ENCODE measurements at regions not wholly inside any gene's neighbourhood (a gene's known extent, or its start where the extent isn't known, plus 50 kb on each side); places are given as distances from the start of the nearest gene placed in this dataset.

DNA sequence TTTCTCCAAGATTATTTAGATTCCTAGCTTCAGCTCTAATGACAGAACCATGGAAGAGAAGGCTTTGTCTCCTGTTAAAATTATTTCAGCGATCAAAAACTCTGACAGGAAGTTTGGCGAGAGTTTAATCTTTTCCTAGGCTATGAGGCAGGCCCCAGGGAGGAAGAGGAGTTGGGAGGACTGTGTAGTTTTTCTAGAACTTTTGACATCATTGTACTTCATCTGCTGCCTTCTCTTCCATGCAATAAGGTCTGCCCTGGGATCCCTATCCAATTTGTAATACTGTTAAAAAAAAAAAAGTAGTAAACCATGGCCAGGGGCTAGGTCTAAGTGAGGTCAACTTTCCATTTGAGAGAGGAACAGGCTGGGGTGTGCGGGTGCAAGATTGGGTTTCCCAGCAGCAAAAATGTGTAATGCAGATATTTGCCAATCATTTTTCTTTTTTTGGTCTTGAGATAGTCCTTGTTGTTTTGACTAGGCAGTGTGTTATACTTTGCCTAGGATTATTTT is 261.9 kb upstream of the ANKH start:
- dilution Hi-C loops (cut with HindIII; ENCODE audit: low sequenced_read_pairs, unreplicated experiment): no loop called here
- Histone ChIP-seq H2BK120ac (ENCODE audit: low read depth, low read length) (no peak overlapping the region), H3K4me1 (ENCODE audit: control insufficient read depth, insufficient read depth, low read length) (no peaks in the 10 kb centered on the region), H3K36me3 (ENCODE audit: control insufficient read depth, insufficient read depth, low read length) (no peaks in the 10 kb centered on the region), H3K4me3 (ENCODE audit: insufficient read depth, low read depth, low read length) (no peak overlapping the region), H3K23ac (ENCODE audit: low read depth, low read length) (no peak overlapping the region), H3K4me2 (ENCODE audit: low read depth, low read length) (no peak overlapping the region), H3K27ac (ENCODE audit: insufficient read depth, low read length) (no peak overlapping the region), H3K79me1 (ENCODE audit: low read depth in 1 of 2, low read length in 2 of 2) (no peaks in the 10 kb centered on the region), H3K27me3 (ENCODE audit: control insufficient read depth, insufficient read depth, low read length) (peaks cover 2% of the 10 kb centered on the region; the same call in 1 of the 2 replicates), H4K5ac (ENCODE audit: low read depth, low read length) (no peak overlapping the region), H2BK5ac (ENCODE audit: low read depth, low read length, poor library complexity, severe bottlenecking) (no peak overlapping the region), H3K9me1 (ENCODE audit: insufficient read depth, low read length) (no peaks in the 10 kb centered on the region), H2AK9ac (replicated peaks; ENCODE audit: low read depth, low read length, poor library complexity) (no peak overlapping the region), H4K20me1 (ENCODE audit: insufficient read depth, low read length) (no peaks in the 10 kb centered on the region), H2AK5ac (ENCODE audit: low read depth, low read length) (no peak overlapping the region), H2BK20ac (ENCODE audit: low read depth, low read length) (no peak overlapping the region), H2BK15ac (ENCODE audit: low read depth, low read length) (no peak overlapping the region), H4K91ac (ENCODE audit: insufficient read depth, low read depth, low read length) (no peak overlapping the region), H2AFZ (replicated peaks; ENCODE audit: low read length, poor library complexity) (no peak overlapping the region), H3K14ac (replicated peaks; ENCODE audit: low read depth, low read length) (no peak overlapping the region), H3K9me3 (ENCODE audit: control insufficient read depth, insufficient read depth, low read length) (no peaks in the 10 kb centered on the region), H3K9ac (ENCODE audit: low read depth, low read length) (no peak overlapping the region), H4K8ac (ENCODE audit: low read depth in 2 of 2, low read length in 2 of 2) (no peak overlapping the region), H3K18ac (ENCODE audit: low read depth, low read length) (no peak overlapping the region), H3K4ac (ENCODE audit: low read depth, low read length) (no peak overlapping the region), H3K56ac (ENCODE audit: extremely low read depth, insufficient read depth, low read length) (no peak overlapping the region)
- POLR2A ChIA-PET (ENCODE audit: unreplicated experiment): no interaction called here
- no peak for ATAC-seq (ENCODE audit: low read depth)
- intact Hi-C loops (cut with micrococcal nuclease): no loop called here
- no peak for TF ChIP-seq MXI1 (IDR thresholded peaks at IDR 0.05; ENCODE audit: borderline replicate concordance, low read depth, low read length)
- TF ChIP-seq, protein P1, sequence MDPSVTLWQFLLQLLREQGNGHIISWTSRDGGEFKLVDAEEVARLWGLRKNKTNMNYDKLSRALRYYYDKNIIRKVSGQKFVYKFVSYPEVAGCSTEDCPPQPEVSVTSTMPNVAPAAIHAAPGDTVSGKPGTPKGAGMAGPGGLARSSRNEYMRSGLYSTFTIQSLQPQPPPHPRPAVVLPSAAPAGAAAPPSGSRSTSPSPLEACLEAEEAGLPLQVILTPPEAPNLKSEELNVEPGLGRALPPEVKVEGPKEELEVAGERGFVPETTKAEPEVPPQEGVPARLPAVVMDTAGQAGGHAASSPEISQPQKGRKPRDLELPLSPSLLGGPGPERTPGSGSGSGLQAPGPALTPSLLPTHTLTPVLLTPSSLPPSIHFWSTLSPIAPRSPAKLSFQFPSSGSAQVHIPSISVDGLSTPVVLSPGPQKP (IDR thresholded peaks at IDR 0.05; ENCODE audit: borderline replicate concordance, low read depth, low read length): no peak
- no peak for TF ChIP-seq SMC3 (IDR thresholded peaks at IDR 0.05; ENCODE audit: low read depth, low read length)
- no peak for TF ChIP-seq CHD1 (IDR thresholded peaks at IDR 0.05; ENCODE audit: low read depth, low read length)
- no peak for TF ChIP-seq NFE2L2 (IDR thresholded peaks at IDR 0.05; ENCODE audit: low read depth, low read length)
- no peak for TF ChIP-seq MAFK (IDR thresholded peaks at IDR 0.05; ENCODE audit: low read depth, low read length)
- TF ChIP-seq FOS (IDR thresholded peaks at IDR 0.05; ENCODE audit: low read depth, low read length): no peak
- no peak for TF ChIP-seq RCOR1 (IDR thresholded peaks at IDR 0.05; ENCODE audit: insufficient replicate concordance, low read length)
- no peak for TF ChIP-seq RAD21 (IDR thresholded peaks at IDR 0.05; ENCODE audit: low read length)
- in situ Hi-C loops (cut with MboI; ENCODE audit: low sequenced_read_pairs): no loop called here
- no CpG with 5 or more reads among the region's 3 CpGs for WGBS, 2 experiments (ENCODE audit: extremely low coverage in 2 of 2, insufficient read length in 1 of 2)
- no TSS peak for BruUV-seq (replicated peaks)
- DNase-seq: no peak
- CTCF ChIA-PET: no interaction called here

Measured in IMR-90 (cell line).